22Rv1 (cell line): ENCODE measurements at regions not wholly inside any gene's neighbourhood (a gene's known extent, or its start where the extent isn't known, plus 50 kb on each side); places are given as distances from the start of the nearest gene placed in this dataset.

ENCODE experiments used
- H3K27ac ChIP-seq: fragments of 450-650 bp; 2 replicates; pipeline ENCODE4 v1.5.1; 2017
- CTCF ChIP-seq: fragments of 450-650 bp; IDR thresholded peaks from 2 replicates; pipeline ENCODE4 v1.5.1; 2017; ENCODE audit warnings: mild to moderate bottlenecking
- ZFX ChIP-seq: fragments of 450-650 bp; IDR thresholded peaks from 2 replicates; pipeline ENCODE4 v1.6.1; 2017; ENCODE audit warnings: antibody characterized with exemption, borderline replicate concordance

DNA sequence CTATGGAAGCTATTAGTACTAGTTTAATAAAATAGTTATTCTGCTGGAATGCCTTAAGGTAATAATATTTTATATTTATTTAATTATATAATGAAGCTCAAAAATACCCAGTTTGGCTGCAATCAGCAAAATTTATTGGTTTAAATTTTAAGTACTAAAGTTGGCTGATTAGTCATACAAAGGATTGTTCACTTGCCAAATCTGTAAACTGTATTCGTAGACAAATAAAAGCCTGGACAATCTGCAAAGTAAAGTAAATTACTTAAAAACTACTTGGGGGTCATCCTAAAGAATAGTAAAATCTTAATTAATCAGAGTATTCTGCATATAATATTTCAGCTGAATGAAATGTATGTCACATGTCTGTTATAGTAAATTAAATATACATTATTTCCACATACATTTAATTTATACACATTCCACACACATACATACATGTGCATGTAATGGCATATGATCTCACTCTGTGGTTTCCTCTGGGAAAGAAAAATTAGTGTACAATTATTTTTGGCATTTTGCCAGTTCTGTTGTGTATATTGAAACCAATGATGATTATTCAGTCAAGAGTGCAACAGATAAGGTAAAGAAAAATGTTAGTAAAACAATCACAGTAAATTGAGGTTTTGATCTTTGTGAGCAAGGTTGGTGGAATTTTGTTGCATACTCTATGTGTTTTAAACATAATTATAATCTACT, 455.9 kb downstream of the CDH9 start:
- TF ChIP-seq ZFX (no peak), CTCF (no peak)
- H3K27ac ChIP-seq, result no peak overlapping the region

DNA sequence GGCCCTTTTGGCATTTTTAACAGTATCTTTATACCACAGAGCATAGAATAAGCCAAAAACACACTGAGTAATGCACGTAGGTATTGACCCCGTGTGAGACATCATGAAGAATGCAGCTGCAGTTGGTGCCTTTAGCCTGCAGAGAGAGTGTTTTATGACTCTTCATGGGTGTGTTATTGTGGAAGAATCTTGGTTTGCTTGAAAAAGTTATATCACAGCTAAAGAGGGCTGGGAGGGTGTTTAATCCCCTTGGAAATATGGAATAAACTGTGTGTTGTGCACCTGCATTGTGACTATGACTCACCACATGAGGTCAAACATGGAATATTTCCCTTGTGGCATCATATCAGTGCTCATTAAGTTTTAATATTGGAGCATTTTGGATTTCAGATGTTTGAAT, 458.7 kb downstream of the CDH9 start:
- H3K27ac ChIP-seq, result no peak overlapping the region
- TF ChIP-seq ZFX (no peak), CTCF (no peak)

GRCh38 chr5:26578002-26578401, 460.4 kb downstream of the CDH9 start:
- no peak overlapping the region for H3K27ac ChIP-seq
- TF ChIP-seq ZFX, result no peak
- no peak for TF ChIP-seq CTCF

- no peak for TF ChIP-seq CTCF
- no peak for TF ChIP-seq ZFX
- H3K27ac ChIP-seq, result no peak overlapping the region
These were observed 465.9 kb downstream of the CDH9 start for GRCh38 chr5:26572480-26572879.

DNA sequence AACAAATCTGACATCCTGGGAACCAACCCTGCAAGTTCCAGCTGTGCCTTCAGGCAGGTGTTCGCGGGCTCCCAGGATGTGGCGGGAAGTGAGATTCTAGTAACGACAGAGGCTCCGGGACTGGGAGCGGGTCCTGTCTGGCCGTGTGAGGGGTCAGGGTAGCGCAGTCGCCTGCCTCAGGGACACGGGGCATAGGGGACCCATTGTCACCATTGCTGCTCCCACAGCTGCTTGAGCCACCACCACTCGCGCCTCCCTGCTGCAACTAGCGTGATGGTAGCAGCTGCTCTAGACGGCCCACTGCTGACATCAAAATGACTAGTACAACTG, 468.5 kb downstream of the CDH9 start:
- H3K27ac ChIP-seq, result no peak overlapping the region
- TF ChIP-seq ZFX (no peak), CTCF (no peak)

DNA sequence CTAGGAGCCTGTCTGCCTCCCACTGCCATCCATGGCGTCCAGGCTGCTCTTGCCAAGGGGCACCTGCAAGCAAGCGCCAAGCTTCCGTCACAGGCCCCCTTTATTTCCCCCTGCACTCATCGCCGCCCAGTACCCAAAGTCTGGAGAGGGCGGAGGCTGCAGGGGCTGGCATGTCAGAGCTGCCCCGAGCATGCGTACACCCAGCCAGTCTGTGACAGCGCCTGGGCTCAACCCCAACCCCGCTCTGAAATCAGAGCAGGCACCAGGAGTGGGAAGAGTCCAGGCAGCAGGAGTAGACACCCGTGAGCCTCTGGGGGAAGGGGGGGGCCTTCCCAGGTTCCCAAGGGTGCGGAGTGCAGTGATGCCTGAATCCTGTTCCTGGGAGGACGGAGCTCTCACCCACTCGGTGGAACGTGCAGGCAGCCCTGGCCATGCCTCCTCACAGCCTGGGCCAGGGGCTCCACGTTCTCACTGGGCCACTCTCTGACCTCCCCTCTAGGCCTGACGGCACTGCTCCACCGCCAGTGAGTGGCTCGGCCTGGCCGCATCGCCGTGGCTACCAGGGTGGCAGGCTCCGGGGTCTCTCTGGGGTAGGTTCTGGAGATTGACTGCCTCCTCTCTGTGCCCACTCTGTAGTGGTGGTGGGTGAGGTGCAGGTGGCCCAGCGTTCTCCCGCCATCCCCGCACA, 469.0 kb downstream of the CDH9 start:
- no peak for TF ChIP-seq CTCF
- no peak for TF ChIP-seq ZFX
- H3K27ac ChIP-seq, result no peak overlapping the region

DNA sequence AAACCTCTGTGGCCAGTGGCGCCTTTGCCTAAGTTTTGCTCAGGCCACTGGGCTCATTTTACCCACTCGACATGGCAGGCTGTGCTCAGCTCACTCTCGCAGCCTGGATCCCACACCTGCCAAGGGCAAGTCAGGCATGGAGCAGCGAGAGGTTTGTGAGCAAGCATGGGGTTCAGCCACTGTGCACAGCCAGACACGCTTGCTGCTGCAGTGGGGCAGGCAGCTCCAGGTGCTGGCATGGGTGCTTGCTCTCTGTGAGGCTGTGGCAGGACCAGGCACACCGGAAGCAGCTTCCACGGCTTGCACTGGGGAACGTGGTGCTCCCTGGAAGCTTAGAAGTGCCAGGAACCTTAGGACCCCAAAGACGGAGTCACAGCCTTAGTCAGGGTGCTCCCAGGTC, 470.1 kb downstream of the CDH9 start:
- TF ChIP-seq ZFX (no peak), CTCF (no peak)
- H3K27ac ChIP-seq, result no peak overlapping the region
